GM12892 (cell line): ENCODE measurements at regions not wholly inside any gene's neighbourhood (a gene's known extent, or its start where the extent isn't known, plus 50 kb on each side); places are given as distances from the start of the nearest gene placed in this dataset.

ENCODE experiments used
- POLR2A ChIP-seq: IDR thresholded peaks from 2 replicates; pipeline ENCODE4 v1.6.1; 2011; ENCODE audit warnings: low read depth, low read length, control low read depth
- POLR2AphosphoS5 ChIP-seq: IDR thresholded peaks from 2 replicates; pipeline ENCODE4 v1.6.1; 2011; ENCODE audit warnings: low read depth, low read length, control low read depth
- TAF1 ChIP-seq: IDR thresholded peaks from 2 replicates; pipeline ENCODE4 v1.6.1; 2011; ENCODE audit warnings: low read depth, mild to moderate bottlenecking, control low read depth, low read length, borderline replicate concordance

- TF ChIP-seq POLR2A (no peak), POLR2AphosphoS5 (no peak), TAF1 (no peak)
Measured at GRCh38 chr5:96278981-96279380, 154.1 kb downstream of the PCSK1 start.
